H1 (cell line): ENCODE measurements at regions not wholly inside any gene's neighbourhood (a gene's known extent, or its start where the extent isn't known, plus 50 kb on each side); places are given as distances from the start of the nearest gene placed in this dataset.

Source experiments
- CBX8 ChIP-seq: fragments of 300-800, 300-1000 bp; sonication (generic); IDR thresholded peaks from 2 replicates; pipeline ENCODE4 v1.7.1; 2016; ENCODE audit warnings: low read depth, low read length, borderline replicate concordance
- TAF7 ChIP-seq: optimal IDR thresholded peaks from 2 replicates; pipeline ENCODE3; 2011; ENCODE audit warnings: low read depth, mild to moderate bottlenecking, inconsistent platforms, low read length, moderate library complexity, borderline replicate concordance

- TF ChIP-seq CBX8 = no peak
- TF ChIP-seq TAF7 = no peak
These were observed 493.6 kb upstream of the ADAMTS9 start (continued) for GRCh38 chr3:65181391-65181871.
